ENCODE measurements at regions not wholly inside any gene's neighbourhood (a gene's known extent, or its start where the extent isn't known, plus 50 kb on each side); places are given as distances from the start of the nearest gene placed in this dataset.

GRCh38 chr2:139317259-139317658, 537.1 kb upstream of the NXPH2 start:
- POLR2A ChIA-PET = no interaction called here
- no peak for DNase-seq (ENCODE audit: extremely low spot score)
- CTCF ChIA-PET = no interaction called here
- TF ChIP-seq LEF1 (IDR thresholded peaks at IDR 0.05; ENCODE audit: borderline replicate concordance) = no peak
- TF ChIP-seq NFRKB (IDR thresholded peaks at IDR 0.05) = no peak
- TF ChIP-seq BHLHE40 (IDR thresholded peaks at IDR 0.05; ENCODE audit: borderline replicate concordance) = no peak
- TF ChIP-seq SUZ12 (IDR thresholded peaks at IDR 0.05) = no peak
- no peak for TF ChIP-seq FOXM1 (IDR thresholded peaks at IDR 0.05; ENCODE audit: borderline replicate concordance)
- TF ChIP-seq PKNOX1 (IDR thresholded peaks at IDR 0.05) = no peak
- TF ChIP-seq ZNF384 (IDR thresholded peaks at IDR 0.05) = no peak

- TF ChIP-seq FOXK2 (IDR thresholded peaks at IDR 0.05) (no peak), SP1 (IDR thresholded peaks at IDR 0.05) (no peak), PKNOX1 (IDR thresholded peaks at IDR 0.05) (no peak), L3MBTL2 (conservative IDR thresholded peaks at IDR 0.05) (no peak), TARDBP (IDR thresholded peaks at IDR 0.05) (no peak), SUZ12 (IDR thresholded peaks at IDR 0.05) (no peak), NFRKB (IDR thresholded peaks at IDR 0.05) (no peak), FOXA1 (IDR thresholded peaks at IDR 0.05) (no peak), LEF1 (IDR thresholded peaks at IDR 0.05; ENCODE audit: borderline replicate concordance) (no peak), ZNF384 (IDR thresholded peaks at IDR 0.05) (no peak), ARNT (IDR thresholded peaks at IDR 0.05) (no peak), HDGF (IDR thresholded peaks at IDR 0.05; ENCODE audit: borderline replicate concordance) (no peak), BHLHE40 (IDR thresholded peaks at IDR 0.05; ENCODE audit: borderline replicate concordance) (no peak), FOXM1 (IDR thresholded peaks at IDR 0.05; ENCODE audit: borderline replicate concordance) (no peak), ELF4 (IDR thresholded peaks at IDR 0.05) (no peak), CTBP1 (IDR thresholded peaks at IDR 0.05; ENCODE audit: borderline replicate concordance) (no peak)
- no peak for DNase-seq (ENCODE audit: extremely low spot score)
- ChIA-PET POLR2A (no interaction called here), CTCF (no interaction called here)
These were observed 533.9 kb upstream of the NXPH2 start for GRCh38 chr2:139314059-139314458.

GRCh38 chr2:139296672-139297209, 516.6 kb upstream of the NXPH2 start:
- CTCF ChIA-PET = no interaction called here
- POLR2A ChIA-PET = no interaction called here
- no peak for TF ChIP-seq PKNOX1 (IDR thresholded peaks at IDR 0.05)
- no peak for TF ChIP-seq SUZ12 (IDR thresholded peaks at IDR 0.05)
- TF ChIP-seq L3MBTL2 (conservative IDR thresholded peaks at IDR 0.05) = no peak
- TF ChIP-seq BHLHE40 (IDR thresholded peaks at IDR 0.05; ENCODE audit: borderline replicate concordance) = no peak
- no peak for TF ChIP-seq ELF4 (IDR thresholded peaks at IDR 0.05)
- TF ChIP-seq FOXK2 (IDR thresholded peaks at IDR 0.05) = no peak
- TF ChIP-seq SP1 (IDR thresholded peaks at IDR 0.05) = no peak
- no peak for TF ChIP-seq CTBP1 (IDR thresholded peaks at IDR 0.05; ENCODE audit: borderline replicate concordance)
- TF ChIP-seq ARNT (IDR thresholded peaks at IDR 0.05) = no peak
- TF ChIP-seq ZNF384 (IDR thresholded peaks at IDR 0.05) = no peak
- no peak for TF ChIP-seq LEF1 (IDR thresholded peaks at IDR 0.05; ENCODE audit: borderline replicate concordance)
- no peak for TF ChIP-seq FOXA1 (IDR thresholded peaks at IDR 0.05)
- TF ChIP-seq FOXM1 (IDR thresholded peaks at IDR 0.05; ENCODE audit: borderline replicate concordance) = no peak
- no peak for TF ChIP-seq NFRKB (IDR thresholded peaks at IDR 0.05)
- TF ChIP-seq HDGF (IDR thresholded peaks at IDR 0.05; ENCODE audit: borderline replicate concordance) = no peak
- DNase-seq (ENCODE audit: extremely low spot score) = no peak

GRCh38 chr2:139293992-139294548, 513.9 kb upstream of the NXPH2 start:
- ChIA-PET POLR2A (no interaction called here), CTCF (no interaction called here)
- TF ChIP-seq NFRKB (IDR thresholded peaks at IDR 0.05) (no peak), L3MBTL2 (conservative IDR thresholded peaks at IDR 0.05) (no peak), BHLHE40 (IDR thresholded peaks at IDR 0.05; ENCODE audit: borderline replicate concordance) (no peak), ARNT (IDR thresholded peaks at IDR 0.05) (no peak), SUZ12 (IDR thresholded peaks at IDR 0.05) (no peak), ELF4 (IDR thresholded peaks at IDR 0.05) (no peak)
- DNase-seq (ENCODE audit: extremely low spot score) = no peak

- TF ChIP-seq CTBP1 (IDR thresholded peaks at IDR 0.05; ENCODE audit: borderline replicate concordance) (no peak), FOXK2 (IDR thresholded peaks at IDR 0.05) (no peak), FOXM1 (IDR thresholded peaks at IDR 0.05; ENCODE audit: borderline replicate concordance) (no peak), BHLHE40 (IDR thresholded peaks at IDR 0.05; ENCODE audit: borderline replicate concordance) (no peak), SP1 (IDR thresholded peaks at IDR 0.05) (no peak), FOXA1 (IDR thresholded peaks at IDR 0.05) (no peak), SUZ12 (IDR thresholded peaks at IDR 0.05) (no peak), TARDBP (IDR thresholded peaks at IDR 0.05) (no peak), LEF1 (IDR thresholded peaks at IDR 0.05; ENCODE audit: borderline replicate concordance) (no peak), ELF4 (IDR thresholded peaks at IDR 0.05) (no peak), NFRKB (IDR thresholded peaks at IDR 0.05) (no peak), ARNT (IDR thresholded peaks at IDR 0.05) (no peak), HDGF (IDR thresholded peaks at IDR 0.05; ENCODE audit: borderline replicate concordance) (no peak), L3MBTL2 (conservative IDR thresholded peaks at IDR 0.05) (no peak), ZNF384 (IDR thresholded peaks at IDR 0.05) (no peak), PKNOX1 (IDR thresholded peaks at IDR 0.05) (no peak)
- POLR2A ChIA-PET = no interaction called here
- DNase-seq (ENCODE audit: extremely low spot score) = no peak
- CTCF ChIA-PET = no interaction called here
These were observed 500.9 kb upstream of the NXPH2 start for GRCh38 chr2:139281124-139281523.
